Osteoblast (primary cell): ENCODE measurements at regions not wholly inside any gene's neighbourhood (a gene's known extent, or its start where the extent isn't known, plus 50 kb on each side); places are given as distances from the start of the nearest gene placed in this dataset.
A peak's percentile ranks its signal among the peaks of the same experiment; 100 is the strongest.

Experiments
- DNase-seq: peaks from one replicate; pipeline ENCODE4 v3.0.0; 2011; ENCODE audit warnings: low spot score, mixed read lengths; ENCODE audit not compliant: insufficient read length; ENCODE audit errors: missing footprints
- H2AFZ ChIP-seq: 2 replicates; pipeline ENCODE4 v1.6.0; 2011; ENCODE audit warnings: mild to moderate bottlenecking, low read length
- H3K27ac ChIP-seq: 2 replicates; pipeline ENCODE4 v1.5.1; 2011; ENCODE audit warnings: mild to moderate bottlenecking, low read depth, low read length, moderate library complexity
- H3K27me3 ChIP-seq: 2 replicates; pipeline ENCODE4 v1.6.0; 2012; ENCODE audit warnings: mild to moderate bottlenecking, control low read depth, inconsistent platforms, low read length, moderate library complexity; ENCODE audit not compliant: insufficient read depth
- H3K36me3 ChIP-seq: 2 replicates; pipeline ENCODE4 v1.5.1; 2011; ENCODE audit warnings: mild to moderate bottlenecking, low read length, control low read depth, moderate library complexity; ENCODE audit not compliant: insufficient read depth
- H3K4me1 ChIP-seq: 2 replicates; pipeline ENCODE4 v1.5.1; 2011; ENCODE audit warnings: mild to moderate bottlenecking, low read length, control low read depth, moderate library complexity; ENCODE audit not compliant: insufficient read depth
- H3K4me2 ChIP-seq: 2 replicates; pipeline ENCODE4 v1.6.0; 2011; ENCODE audit warnings: mild to moderate bottlenecking, low read length; ENCODE audit not compliant: insufficient read depth
- H3K4me3 ChIP-seq: fragments of 200-600 bp; sonication (generic); 3 replicates; pipeline ENCODE4 v1.5.1; 2012; ENCODE audit warnings: mild to moderate bottlenecking, low read length, inconsistent platforms; ENCODE audit not compliant: insufficient read depth
- H3K79me2 ChIP-seq: 2 replicates; pipeline ENCODE4 v1.6.0; 2012; ENCODE audit warnings: mild to moderate bottlenecking, low read length, control low read depth, inconsistent platforms; ENCODE audit not compliant: insufficient read depth
- H3K9me3 ChIP-seq: 2 replicates; pipeline ENCODE4 v1.5.1; 2011; ENCODE audit warnings: low read depth, low read length, control low read depth
- H4K20me1 ChIP-seq: 2 replicates; pipeline ENCODE4 v1.6.0; 2012; ENCODE audit warnings: mild to moderate bottlenecking, low read length, control low read depth; ENCODE audit not compliant: insufficient read depth
- CTCF ChIP-seq: IDR thresholded peaks from 2 replicates; pipeline ENCODE4 v1.5.1; 2011; ENCODE audit warnings: mild to moderate bottlenecking, low read depth, low read length, moderate library complexity; ENCODE audit errors: extremely low read depth

GRCh38 chr5:126707080-126707479 lies 69.9 kb upstream of the LMNB1 start:
- H3K27me3 ChIP-seq: no peaks in the 10 kb centered on the region
- H3K4me1 ChIP-seq: no peaks in the 10 kb centered on the region
- H4K20me1 ChIP-seq: no peaks in the 10 kb centered on the region
- no peak for DNase-seq
- H3K4me3 ChIP-seq: no peak overlapping the region
- no peaks in the 10 kb centered on the region for H3K36me3 ChIP-seq
- H2AFZ ChIP-seq: no peak overlapping the region
- H3K79me2 ChIP-seq: no peaks in the 10 kb centered on the region
- no peak overlapping the region for H3K4me2 ChIP-seq
- H3K27ac ChIP-seq: no peak overlapping the region
- H3K9me3 ChIP-seq: no peaks in the 10 kb centered on the region
- no peak for TF ChIP-seq CTCF

- Histone ChIP-seq H3K27ac (no peak overlapping the region), H4K20me1 (no peaks in the 10 kb centered on the region)
Observed at GRCh38 chr5:126715765-126716164, 61.2 kb upstream of the LMNB1 start.

GRCh38 chr5:126716861-126717260 lies 60.1 kb upstream of the LMNB1 start:
- H3K27me3 ChIP-seq: no peaks in the 10 kb centered on the region
- no peaks in the 10 kb centered on the region for H3K9me3 ChIP-seq
- DNase-seq: no peak

More at GRCh38 chr5:126715765-126716164, 61.2 kb upstream of the LMNB1 start:
- H3K79me2 ChIP-seq: no peaks in the 10 kb centered on the region
- H3K27me3 ChIP-seq: no peaks in the 10 kb centered on the region
- TF ChIP-seq CTCF: no peak
- no peak overlapping the region for H3K4me2 ChIP-seq
- no peak overlapping the region for H3K4me3 ChIP-seq
- H3K9me3 ChIP-seq: no peaks in the 10 kb centered on the region
- no peak overlapping the region for H2AFZ ChIP-seq
- H3K4me1 ChIP-seq: no peaks in the 10 kb centered on the region
- DNase-seq: no peak
- H3K36me3 ChIP-seq: no peaks in the 10 kb centered on the region

GRCh38 chr5:126718236-126718868 lies 58.6 kb upstream of the LMNB1 start:
- Histone ChIP-seq H3K4me3 (no peak overlapping the region), H3K27me3 (no peaks in the 10 kb centered on the region), H2AFZ (peak overlapping the region; percentile 21), H4K20me1 (no peaks in the 10 kb centered on the region), H3K79me2 (no peaks in the 10 kb centered on the region), H3K36me3 (no peaks in the 10 kb centered on the region), H3K4me2 (no peak overlapping the region), H3K27ac (no peak overlapping the region), H3K9me3 (no peaks in the 10 kb centered on the region), H3K4me1 (no peaks in the 10 kb centered on the region)
- no peak for DNase-seq
- no peak for TF ChIP-seq CTCF

More at GRCh38 chr5:126716861-126717260, 60.1 kb upstream of the LMNB1 start:
- H4K20me1 ChIP-seq: no peaks in the 10 kb centered on the region
- no peak overlapping the region for H3K4me2 ChIP-seq
- no peak for TF ChIP-seq CTCF
- no peak overlapping the region for H2AFZ ChIP-seq
- H3K4me1 ChIP-seq: no peaks in the 10 kb centered on the region
- no peak overlapping the region for H3K27ac ChIP-seq
- H3K79me2 ChIP-seq: no peaks in the 10 kb centered on the region
- H3K4me3 ChIP-seq: no peak overlapping the region
- no peaks in the 10 kb centered on the region for H3K36me3 ChIP-seq
